HG02571 (cell line): ENCODE measurements at regions not wholly inside any gene's neighbourhood (a gene's known extent, or its start where the extent isn't known, plus 50 kb on each side); places are given as distances from the start of the nearest gene placed in this dataset.

Experiments
- ATAC-seq: cut with Tn5 transposase; IDR thresholded peaks from one replicate; pipeline ENCODE4 v1.9.1; 2021; ENCODE audit warnings: mild to moderate bottlenecking, moderate library complexity; ENCODE audit not compliant: unreplicated experiment

- no peak for ATAC-seq
These were observed 226.0 kb downstream of the DIPK2A start for GRCh38 chr3:144197582-144197981.

GRCh38 chr3:144200004-144200403, 228.4 kb downstream of the DIPK2A start:
- no peak for ATAC-seq

GRCh38 chr3:144200466-144200865, 228.8 kb downstream of the DIPK2A start:
- no peak for ATAC-seq

GRCh38 chr3:144221761-144222160, 250.1 kb downstream of the DIPK2A start:
- ATAC-seq: no peak

DNA sequence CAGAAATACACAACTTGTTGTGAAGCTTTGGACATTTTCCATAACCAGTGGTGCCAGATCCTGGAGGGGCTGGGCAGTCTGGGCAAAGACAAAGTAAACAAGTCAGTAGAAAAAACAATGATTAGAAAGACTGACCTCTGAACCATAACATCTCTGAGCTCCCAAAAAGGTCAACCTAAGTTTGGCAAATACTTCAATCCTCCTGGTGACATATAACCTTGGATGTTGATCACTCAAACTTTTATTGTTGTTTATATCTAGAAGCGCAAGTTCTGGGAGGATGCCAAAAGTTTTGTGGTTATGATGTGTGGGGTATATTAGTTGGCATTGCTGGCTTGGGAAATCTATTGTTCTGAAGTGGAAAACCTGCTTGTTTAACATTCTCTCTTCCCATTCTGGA, 257.7 kb downstream of the DIPK2A start:
- ATAC-seq: no peak

DNA sequence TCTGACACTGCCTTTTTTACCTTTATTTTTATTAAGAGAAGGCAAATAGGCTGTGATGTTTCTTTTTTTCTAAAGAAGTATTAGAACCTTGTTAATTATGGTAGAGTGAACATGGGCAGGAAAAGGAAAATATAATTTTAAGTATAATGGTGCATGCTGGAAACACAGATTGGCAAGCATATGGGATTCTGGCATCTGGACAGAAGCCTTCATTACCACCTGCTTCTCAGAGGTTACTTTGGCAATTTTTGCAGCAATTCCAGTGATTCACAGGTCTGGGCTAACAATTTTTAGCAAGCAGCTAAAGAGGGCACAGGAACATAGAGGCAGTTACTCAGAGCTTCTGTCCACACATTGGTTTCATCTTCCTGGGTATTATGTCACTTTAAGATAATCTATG, 258.3 kb downstream of the DIPK2A start:
- no peak for ATAC-seq

- ATAC-seq: no peak
These were observed 263.9 kb downstream of the DIPK2A start for GRCh38 chr3:144235489-144235888.

DNA sequence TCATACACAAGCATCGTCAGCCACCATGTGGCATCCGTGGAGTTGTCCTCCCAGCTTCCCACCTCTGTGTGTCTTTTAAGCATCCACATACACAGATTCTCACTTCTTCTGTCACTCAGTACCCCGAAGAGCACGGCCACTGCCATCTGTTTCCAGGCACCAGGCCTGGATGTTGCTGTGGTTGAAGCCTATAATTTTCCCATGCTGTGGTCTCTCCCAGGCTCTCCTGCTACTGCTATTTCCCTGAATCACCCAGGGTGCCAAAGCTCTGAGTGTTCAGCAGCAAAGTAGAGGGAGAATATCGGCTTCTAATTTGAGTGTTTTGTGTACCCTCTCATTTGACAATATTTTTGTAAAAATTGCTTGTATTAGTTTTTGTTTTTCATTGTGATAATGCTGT, 265.7 kb downstream of the DIPK2A start:
- no peak for ATAC-seq

DNA sequence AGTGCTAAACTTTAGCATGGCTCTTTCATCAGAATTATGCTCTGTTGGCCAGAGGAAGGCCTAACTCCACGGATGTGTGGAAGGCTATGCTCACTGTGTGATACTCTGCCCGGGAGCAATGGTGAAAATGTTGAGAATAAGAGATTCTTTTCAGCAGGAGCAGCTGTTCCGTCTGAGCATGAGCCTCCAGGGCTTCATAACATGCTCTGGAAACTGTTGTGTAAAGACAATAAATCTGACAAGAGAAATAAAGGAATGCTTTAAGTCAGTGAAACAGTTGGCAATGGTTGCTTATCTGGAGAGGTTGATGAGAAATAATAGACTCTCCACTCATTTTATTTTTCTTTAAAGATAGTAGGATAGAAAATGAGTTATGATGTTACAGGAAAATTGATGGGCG, 269.8 kb downstream of the DIPK2A start:
- ATAC-seq: no peak

DNA sequence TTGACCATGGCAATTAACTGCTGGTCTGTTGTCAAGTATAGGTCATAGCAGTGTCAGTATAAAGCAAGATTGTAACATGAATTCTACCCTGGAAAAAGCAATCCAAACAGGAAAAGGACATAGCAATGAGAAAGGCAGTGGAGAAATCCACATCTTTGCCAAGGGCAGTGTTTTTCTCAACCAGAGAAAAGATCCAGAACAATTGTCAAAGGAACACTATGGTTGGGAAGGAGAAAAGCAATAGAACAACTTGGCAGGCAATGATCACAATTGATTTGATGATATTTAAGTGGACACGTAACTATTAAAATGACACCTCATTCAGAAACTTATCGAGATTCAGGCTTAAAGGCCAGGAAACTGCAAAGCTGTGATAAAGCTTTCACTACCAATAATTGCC, 271.1 kb downstream of the DIPK2A start:
- ATAC-seq: no peak

DNA sequence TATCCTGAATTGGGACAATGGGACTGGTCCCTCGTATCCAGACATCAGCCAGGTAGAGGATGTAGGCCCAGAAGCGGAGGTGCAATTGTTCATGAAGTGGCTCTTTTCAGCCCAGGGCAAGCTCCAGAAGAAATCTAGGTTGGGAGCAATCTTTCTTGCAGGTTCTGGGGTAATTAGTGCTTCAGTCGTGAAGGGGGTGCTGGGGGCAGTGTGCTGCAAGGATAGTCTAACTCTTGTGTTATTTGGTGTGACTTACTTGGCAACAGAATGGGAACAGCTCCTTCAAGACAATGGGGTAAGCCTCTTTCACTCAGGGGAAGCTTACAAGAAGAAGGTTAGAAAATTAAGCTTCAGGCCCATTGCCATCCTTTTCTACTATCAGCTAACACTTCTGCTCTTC, 273.0 kb downstream of the DIPK2A start:
- ATAC-seq: no peak

GRCh38 chr3:144252896-144253295, 281.3 kb downstream of the DIPK2A start:
- ATAC-seq: no peak

DNA sequence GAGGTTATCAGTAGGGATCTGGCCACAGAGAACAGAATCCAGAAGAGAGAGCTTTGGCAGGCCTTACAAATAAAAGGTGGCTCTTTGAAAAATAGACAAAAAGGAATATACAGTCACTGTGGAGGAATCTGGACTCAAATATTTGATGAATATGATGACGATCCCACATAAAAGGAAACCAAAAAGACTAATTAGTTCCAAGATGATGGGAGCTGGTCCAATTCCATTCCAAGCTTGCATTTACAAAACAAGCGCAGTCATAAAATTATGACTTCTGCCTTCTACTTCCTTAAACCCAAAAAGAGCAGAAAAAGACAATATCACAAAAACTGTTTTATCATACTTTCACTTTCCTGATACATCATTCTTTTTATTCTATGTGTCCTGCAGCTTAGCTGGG, 285.8 kb downstream of the DIPK2A start:
- no peak for ATAC-seq

- no peak for ATAC-seq
These were observed 287.6 kb downstream of the DIPK2A start for GRCh38 chr3:144259267-144259666.

GRCh38 chr3:144263706-144264105, 292.1 kb downstream of the DIPK2A start:
- ATAC-seq: no peak

DNA sequence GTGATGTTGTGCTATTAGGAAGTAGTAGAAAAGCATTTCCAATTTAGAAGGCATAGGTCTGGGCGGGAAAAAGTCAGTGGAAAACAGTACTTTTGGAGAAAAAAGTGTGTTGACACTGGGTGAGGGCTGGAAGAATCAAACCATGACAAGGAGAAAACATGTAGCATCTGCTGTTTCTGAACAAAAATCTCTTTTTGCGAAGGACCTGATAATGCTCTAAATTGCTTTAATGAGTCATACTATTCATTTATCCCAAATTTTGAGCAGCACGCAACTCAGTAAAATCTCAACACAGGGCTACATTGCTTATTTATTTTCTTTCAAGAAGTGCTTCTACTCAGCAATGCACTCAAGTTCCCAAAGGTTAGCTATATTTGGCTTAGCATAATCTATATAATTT, 292.7 kb downstream of the DIPK2A start:
- ATAC-seq: no peak

GRCh38 chr3:144264794-144265193, 293.2 kb downstream of the DIPK2A start:
- ATAC-seq: no peak

DNA sequence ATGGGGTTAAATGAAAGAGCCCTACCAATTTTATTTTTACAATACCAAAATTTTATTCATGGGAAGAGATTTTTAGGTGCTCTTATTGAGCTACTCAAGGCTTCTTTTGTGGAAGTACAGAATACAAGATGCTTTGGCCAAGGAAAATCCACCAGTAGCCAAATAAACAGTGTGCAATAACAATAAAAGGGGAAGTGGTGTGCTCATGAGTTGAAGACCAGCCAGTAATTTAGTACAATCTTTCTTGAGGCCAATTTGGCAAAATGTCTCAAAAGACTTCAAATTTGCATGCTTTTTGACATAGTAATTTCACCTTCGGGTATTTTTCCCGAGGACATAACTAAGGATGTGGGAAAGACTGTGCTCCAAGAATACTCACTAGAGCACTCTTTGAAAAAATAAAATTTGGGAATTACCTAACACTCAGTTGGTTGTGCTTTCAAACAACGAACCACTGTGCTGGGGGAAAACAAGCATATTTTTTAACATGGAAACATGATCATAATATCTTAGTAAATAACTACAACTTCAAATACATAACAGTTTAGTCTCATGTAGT, 294.0 kb downstream of the DIPK2A start:
- no peak for ATAC-seq

DNA sequence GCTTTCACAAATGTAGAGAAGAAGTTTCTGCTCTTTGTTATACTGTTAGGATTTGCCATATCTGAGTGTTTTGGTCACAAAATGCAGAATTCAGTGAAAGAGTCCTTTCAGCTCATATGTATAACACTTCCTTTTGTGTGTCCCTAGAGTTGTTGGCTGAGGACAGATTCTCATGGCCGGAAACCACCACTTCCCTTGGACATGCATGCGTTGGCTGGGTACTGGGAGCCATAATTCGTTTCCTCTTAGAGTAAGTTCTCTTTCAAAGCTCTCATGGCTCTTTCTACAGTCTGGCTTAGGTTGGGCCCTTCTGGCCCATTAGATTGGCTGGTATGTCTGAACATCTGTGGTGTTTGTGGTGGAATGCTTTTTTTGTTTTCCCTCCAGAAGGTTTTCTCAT, 298.5 kb downstream of the DIPK2A start:
- ATAC-seq: no peak

DNA sequence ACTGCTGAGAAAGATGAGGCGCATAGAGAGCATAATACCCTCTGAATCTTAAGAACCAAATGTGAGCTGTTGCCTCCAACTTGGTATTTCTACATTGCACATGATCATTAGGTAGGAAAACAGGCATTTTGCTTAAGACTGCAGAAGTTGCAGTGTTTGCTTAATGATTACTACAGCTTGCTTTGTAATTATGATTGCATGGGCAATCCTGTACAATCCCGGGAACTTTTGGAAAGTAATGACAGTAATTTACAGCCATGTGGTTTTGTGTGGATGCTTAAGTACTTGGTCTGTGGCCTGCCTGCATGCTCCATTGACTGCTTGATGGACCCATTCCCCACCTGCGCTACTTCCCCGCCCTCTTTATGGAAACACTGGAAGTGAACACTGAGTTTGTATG, 301.1 kb downstream of the DIPK2A start:
- ATAC-seq: no peak

GRCh38 chr3:144273601-144274000, 302.0 kb downstream of the DIPK2A start:
- ATAC-seq: no peak

GRCh38 chr3:144275005-144275404, 303.4 kb downstream of the DIPK2A start:
- no peak for ATAC-seq

DNA sequence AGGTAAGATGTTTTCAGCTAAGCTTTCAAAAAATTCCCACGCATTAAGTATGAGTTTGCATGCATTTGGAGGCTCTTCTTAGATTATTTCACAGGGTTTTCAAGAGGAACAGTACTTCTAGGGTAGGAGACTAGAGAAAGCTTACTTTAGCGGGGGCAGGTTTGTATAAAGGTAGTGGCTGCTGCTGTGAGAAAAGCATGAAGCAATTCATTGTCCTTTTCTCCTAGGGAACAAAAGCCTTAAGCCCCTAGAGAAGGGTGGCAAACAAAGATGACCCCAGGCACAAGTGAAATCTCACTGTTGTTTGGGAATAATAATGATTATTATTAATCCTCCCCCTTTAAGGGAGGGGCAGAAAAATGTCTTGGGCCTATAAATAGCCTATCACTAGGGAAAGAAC, 310.7 kb downstream of the DIPK2A start:
- ATAC-seq: no peak
